Pancreas (tissue), 10 donors: ENCODE measurements at regions not wholly inside any gene's neighbourhood (a gene's known extent, or its start where the extent isn't known, plus 50 kb on each side); places are given as distances from the start of the nearest gene placed in this dataset.

Experiments used
- ATAC-seq, 4 donors: fragments of 200-7000 bp; cut with Tn5 transposase; one replicate each; pipeline versions ENCODE4 v1.8.0 to v1.9.1; 2020; ENCODE audit warnings: mild to moderate bottlenecking in 4 of 4, moderate library complexity in 4 of 4
- DNase-seq, 6 donors: peaks; one replicate each; pipeline ENCODE4 v3.0.0-alpha.2; 2020
- FAIRE-seq: peaks from 2 replicates; lab custom pipeline; 2012; peaks lifted over from hg19 to GRCh38; lab: Jason Lieb, UNC
- H3K27ac ChIP-seq, 4 donors: fragments of 200-600 bp; sonication (generic); 1 replicate in 3 of 4; 2 replicates in 1 of 4; pipeline versions ENCODE4 v1.5.0 to v1.8.0; 2020
- H3K27me3 ChIP-seq, 4 donors: fragments of 200-600 bp; one replicate each; pipeline ENCODE4 v1.8.0; 2021
- H3K36me3 ChIP-seq, 3 donors: fragments of 200-600 bp; sonication (generic) in 1 of 3; one replicate each; pipeline versions ENCODE4 v1.5.0 to v1.8.0; 2020 to 2021
- H3K4me1 ChIP-seq, 3 donors: fragments of 200-600 bp; one replicate each; pipeline ENCODE4 v1.8.0; 2021
- H3K4me3 ChIP-seq, 4 donors: fragments of 200-600 bp; sonication (generic) in 2 of 4; one replicate each; pipeline versions ENCODE4 v1.5.0 to v1.8.0; 2020 to 2021
- H3K9me3 ChIP-seq, 4 donors: fragments of 200-600 bp; one replicate each; pipeline ENCODE4 v1.8.0; 2021
- CTCF ChIP-seq, 4 donors: fragments of 200-600 bp; sonication (generic) in 3 of 4; IDR thresholded peaks; one replicate each; pipeline versions ENCODE4 v1.5.0 to v1.8.0; 2021; ENCODE audit warnings: antibody characterized with exemption in 4 of 4
- WGBS, 2 donors: extraction: QIAGEN DNeasy Blood & Tissue Kit; methylation state at CpG; one replicate each; pipeline ENCODE4 v1.1.7; 2013; 5-methylcytosine and 5-hydroxymethylcytosine counted together
- intact Hi-C, 3 donors: fragments of 100-400 bp; cut with DNase I; formaldehyde crosslinking; loops; one replicate each; pipeline versions ENCODE4 v1.11.1 to v1.14.2; 2022
- donor health status: healthy with polysubstance abuse.
- donor health status: DM: no; HTN: no; CAD: no; lungs with moderate emphysema.
- donor health status: DM: no; HTN: no; CAD: no.
- donor health status: control.
- donor health status: control.
- donor health status: Bipolar disorder and iron deficiency.
- donor health status: DM: yes; HTN: yes; CAD: no.
- donor health status: DM: no; HTN: no; CAD: no.
- donor health status: DM: no; HTN: no; CAD: no.
- donor health status: DM: yes; HTN: yes; CAD: no.

- intact Hi-C loops, result no loop called here
- no peak for TF ChIP-seq CTCF (IDR thresholded peaks at IDR 0.05)
- WGBS, 2 donors, result 65 to 68% methylated on average over 2 of the region's 2 CpGs
These were observed 152.1 kb downstream of the RPL10L start for GRCh38 chr14:46499521-46499920.

GRCh38 chr14:46496409-46496808 lies 155.2 kb downstream of the RPL10L start:
- Histone ChIP-seq H3K4me1 (no peaks in the 10 kb centered on the region), H3K27ac (no peak overlapping the region), H3K36me3 (no peaks in the 10 kb centered on the region), H3K27me3 (no peaks in the 10 kb centered on the region), H3K9me3 (no peaks in the 10 kb centered on the region), H3K4me3 (no peak overlapping the region)
- intact Hi-C loops, result no loop called here
- ATAC-seq, result no peak
- FAIRE-seq, result no peak
- TF ChIP-seq CTCF (IDR thresholded peaks at IDR 0.05), result no peak
- no peak for DNase-seq
- WGBS, 2 donors, result 66 to 78% methylated on average over 1 of the region's 1 CpG

More at GRCh38 chr14:46499521-46499920, 152.1 kb downstream of the RPL10L start:
- Histone ChIP-seq H3K27ac (no peak overlapping the region), H3K4me3 (no peak overlapping the region), H3K4me1 (no peaks in the 10 kb centered on the region), H3K27me3 (no peaks in the 10 kb centered on the region), H3K36me3 (no peaks in the 10 kb centered on the region), H3K9me3 (no peaks in the 10 kb centered on the region)
- DNase-seq (no peak), FAIRE-seq (no peak), ATAC-seq (no peak)

- H3K36me3 ChIP-seq, result no peaks in the 10 kb centered on the region
- 25 to 28% methylated on average over 1 of the region's 1 CpG for WGBS, 2 donors
- no peak overlapping the region for H3K27ac ChIP-seq
- no peak overlapping the region for H3K4me3 ChIP-seq
- H3K9me3 ChIP-seq, result no peaks in the 10 kb centered on the region
- intact Hi-C loops, result no loop called here
- no peak for DNase-seq
- no peak for FAIRE-seq
- ATAC-seq, result peak in 1 of 4 donors; percentile 23
- TF ChIP-seq CTCF (IDR thresholded peaks at IDR 0.05), result no peak
- H3K4me1 ChIP-seq, result no peaks in the 10 kb centered on the region
- no peaks in the 10 kb centered on the region for H3K27me3 ChIP-seq
These were observed 161.3 kb downstream of the RPL10L start for GRCh38 chr14:46490238-46490685.

GRCh38 chr14:46488374-46488773 lies 163.2 kb downstream of the RPL10L start:
- Histone ChIP-seq H3K36me3 (no peaks in the 10 kb centered on the region), H3K27me3 (no peaks in the 10 kb centered on the region), H3K27ac (no peak overlapping the region), H3K4me1 (no peaks in the 10 kb centered on the region), H3K4me3 (no peak overlapping the region), H3K9me3 (no peaks in the 10 kb centered on the region)
- 56 to 67% methylated on average over 5 of the region's 5 CpGs for WGBS, 2 donors
- no peak for ATAC-seq
- intact Hi-C loops, result no loop called here
- no peak for TF ChIP-seq CTCF (IDR thresholded peaks at IDR 0.05)
- no peak for DNase-seq
- no peak for FAIRE-seq

- no peaks in the 10 kb centered on the region for H3K36me3 ChIP-seq
- no peaks in the 10 kb centered on the region for H3K4me1 ChIP-seq
- FAIRE-seq, result no peak
- H3K27me3 ChIP-seq, result no peaks in the 10 kb centered on the region
- no peak for DNase-seq
- no peak overlapping the region for H3K4me3 ChIP-seq
- no peak for TF ChIP-seq CTCF (IDR thresholded peaks at IDR 0.05)
- H3K9me3 ChIP-seq, result no peaks in the 10 kb centered on the region
- no peak overlapping the region for H3K27ac ChIP-seq
- intact Hi-C loops, result no loop called here
- ATAC-seq, result no peak
- WGBS, 2 donors, result 65 to 69% methylated on average over 10 of the region's 10 CpGs
These were observed 163.8 kb downstream of the RPL10L start for GRCh38 chr14:46487582-46488350.
